GM06990 (cell line): ENCODE measurements at regions not wholly inside any gene's neighbourhood (a gene's known extent, or its start where the extent isn't known, plus 50 kb on each side); places are given as distances from the start of the nearest gene placed in this dataset.

Experiments used
- DNase-seq: peaks from one replicate; pipeline ENCODE4 v3.0.0-alpha.2; 2011; ENCODE audit not compliant: insufficient read length; ENCODE audit errors: extremely low read depth
- H3K27me3 ChIP-seq: replicated peaks from 2 replicates; pipeline ENCODE4 v1.6.0; 2011; ENCODE audit warnings: low read length; ENCODE audit not compliant: control insufficient read depth, insufficient read depth
- H3K36me3 ChIP-seq: 2 replicates; pipeline ENCODE4 v1.5.1; 2011; ENCODE audit warnings: low read length; ENCODE audit not compliant: control insufficient read depth, insufficient read depth
- H3K4me3 ChIP-seq: replicated peaks from 2 replicates; pipeline ENCODE4 v1.5.1; 2011; ENCODE audit warnings: low read depth, mild to moderate bottlenecking, control low read depth, low read length
- TF ChIP-seq, protein P1 (sequence below): IDR thresholded peaks from 2 replicates; pipeline ENCODE4 v1.5.1; 2011; ENCODE audit warnings: low read length, control low read depth, mild to moderate bottlenecking, inconsistent platforms; ENCODE audit not compliant: insufficient read depth, poor library complexity, severe bottlenecking

DNA sequence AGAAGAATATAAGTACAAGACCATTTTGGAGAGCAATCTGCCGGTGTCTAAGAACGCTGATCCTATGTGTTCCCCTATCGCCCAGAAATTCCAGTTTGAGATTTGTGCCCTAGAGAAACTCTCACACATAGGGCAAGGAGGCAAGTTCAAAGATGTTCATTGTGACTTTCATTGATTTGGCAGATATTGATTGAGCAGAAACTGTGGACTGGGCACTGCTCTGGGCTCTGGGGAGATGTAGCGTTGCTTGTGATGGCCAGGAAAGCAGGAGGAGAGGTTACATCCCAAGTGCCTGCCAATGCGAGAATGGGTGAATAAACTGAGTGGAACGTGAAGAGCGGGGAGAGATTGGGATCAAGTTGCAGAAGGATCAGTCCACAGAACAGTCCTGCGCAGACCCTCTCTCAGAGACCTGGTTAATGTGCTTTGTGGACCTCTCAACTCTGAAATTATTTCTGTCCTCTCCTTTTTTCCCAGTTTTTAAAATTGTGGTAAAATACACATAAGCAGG is 123.9 kb upstream of the PEG3 start:
- no peak for DNase-seq
- H3K36me3 ChIP-seq = no peaks in the 10 kb centered on the region
- H3K27me3 ChIP-seq = no peaks in the 10 kb centered on the region
- no peak overlapping the region for H3K4me3 ChIP-seq
- TF ChIP-seq, protein P1, sequence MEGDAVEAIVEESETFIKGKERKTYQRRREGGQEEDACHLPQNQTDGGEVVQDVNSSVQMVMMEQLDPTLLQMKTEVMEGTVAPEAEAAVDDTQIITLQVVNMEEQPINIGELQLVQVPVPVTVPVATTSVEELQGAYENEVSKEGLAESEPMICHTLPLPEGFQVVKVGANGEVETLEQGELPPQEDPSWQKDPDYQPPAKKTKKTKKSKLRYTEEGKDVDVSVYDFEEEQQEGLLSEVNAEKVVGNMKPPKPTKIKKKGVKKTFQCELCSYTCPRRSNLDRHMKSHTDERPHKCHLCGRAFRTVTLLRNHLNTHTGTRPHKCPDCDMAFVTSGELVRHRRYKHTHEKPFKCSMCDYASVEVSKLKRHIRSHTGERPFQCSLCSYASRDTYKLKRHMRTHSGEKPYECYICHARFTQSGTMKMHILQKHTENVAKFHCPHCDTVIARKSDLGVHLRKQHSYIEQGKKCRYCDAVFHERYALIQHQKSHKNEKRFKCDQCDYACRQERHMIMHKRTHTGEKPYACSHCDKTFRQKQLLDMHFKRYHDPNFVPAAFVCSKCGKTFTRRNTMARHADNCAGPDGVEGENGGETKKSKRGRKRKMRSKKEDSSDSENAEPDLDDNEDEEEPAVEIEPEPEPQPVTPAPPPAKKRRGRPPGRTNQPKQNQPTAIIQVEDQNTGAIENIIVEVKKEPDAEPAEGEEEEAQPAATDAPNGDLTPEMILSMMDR = no peak

DNA sequence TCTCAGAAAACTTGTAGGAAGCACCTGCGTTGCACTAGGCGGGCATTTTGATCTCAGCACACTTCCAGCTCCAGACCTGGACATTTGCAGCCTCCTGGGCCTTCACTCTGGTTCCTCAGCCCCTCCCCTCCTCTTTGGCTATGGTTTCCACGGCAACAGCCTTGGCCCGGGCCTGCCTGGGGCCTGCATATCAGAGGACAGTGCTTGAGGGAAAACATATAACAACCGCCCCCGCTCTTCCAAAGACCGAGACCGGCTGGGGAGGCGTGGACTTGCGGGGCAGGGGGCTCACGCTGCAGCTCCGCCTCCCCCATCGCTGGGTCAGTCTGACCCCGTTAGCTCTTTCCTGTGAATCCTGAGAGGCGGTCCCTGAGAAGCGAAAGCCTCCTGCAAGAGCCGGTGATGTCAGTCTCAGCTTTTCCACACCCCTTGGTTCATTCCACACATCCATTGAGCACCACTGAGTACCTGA is 125.7 kb upstream of the PEG3 start:
- Histone ChIP-seq H3K27me3 (no peaks in the 10 kb centered on the region), H3K4me3 (no peak overlapping the region), H3K36me3 (no peaks in the 10 kb centered on the region)
- DNase-seq = no peak
- TF ChIP-seq, protein P1 = no peak

DNA sequence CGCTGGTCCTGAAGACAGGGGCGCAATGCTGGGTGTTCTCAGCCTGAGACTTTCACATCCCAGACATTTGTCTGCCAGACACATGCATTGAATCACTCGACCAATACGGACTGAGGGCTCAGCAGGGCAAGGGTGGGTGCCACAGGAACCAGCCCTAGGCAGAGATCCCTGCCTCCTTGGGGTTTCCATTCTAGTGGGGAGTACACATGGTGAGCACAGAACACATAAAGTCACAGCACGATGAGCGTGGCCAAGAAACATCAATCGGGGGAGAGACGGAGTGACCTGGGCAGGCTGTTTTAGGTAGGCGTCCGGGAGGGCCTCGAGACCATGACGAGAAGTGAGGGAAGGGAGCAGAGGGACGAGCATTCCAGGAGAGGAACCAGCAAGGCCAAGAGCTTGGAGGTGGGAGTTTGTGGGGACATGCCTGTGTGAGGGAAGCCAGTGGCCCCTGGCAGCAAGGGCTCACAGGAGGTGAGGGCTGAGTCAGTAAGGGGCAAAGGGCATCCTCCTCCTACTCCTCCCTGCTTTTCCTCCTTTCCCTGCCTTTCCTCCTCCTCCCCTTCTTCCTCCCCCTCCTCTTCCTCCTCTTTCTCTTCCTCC is 126.3 kb upstream of the PEG3 start:
- H3K27me3 ChIP-seq = no peaks in the 10 kb centered on the region
- no peak overlapping the region for H3K4me3 ChIP-seq
- TF ChIP-seq, protein P1 = no peak
- H3K36me3 ChIP-seq = no peaks in the 10 kb centered on the region
- no peak for DNase-seq

DNA sequence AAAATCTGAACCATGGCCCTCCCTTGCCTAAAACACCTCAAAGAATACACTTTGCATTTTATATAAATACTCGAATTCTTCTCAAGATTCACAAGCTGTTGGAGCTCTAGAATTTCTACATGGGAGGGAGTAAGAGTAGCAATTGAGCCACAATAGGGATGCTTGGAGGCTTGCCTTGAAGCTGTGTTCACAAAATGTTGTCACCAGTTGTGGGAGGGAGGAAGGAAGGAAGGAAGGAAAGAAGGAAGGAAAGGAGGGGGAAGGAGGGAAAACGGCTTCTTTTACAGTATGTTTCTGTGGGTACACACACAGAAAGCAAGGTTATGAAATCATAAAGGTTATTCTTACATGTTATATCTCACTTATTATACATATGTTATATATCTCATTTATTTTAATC is 128.6 kb upstream of the PEG3 start:
- TF ChIP-seq, protein P1 = no peak

DNA sequence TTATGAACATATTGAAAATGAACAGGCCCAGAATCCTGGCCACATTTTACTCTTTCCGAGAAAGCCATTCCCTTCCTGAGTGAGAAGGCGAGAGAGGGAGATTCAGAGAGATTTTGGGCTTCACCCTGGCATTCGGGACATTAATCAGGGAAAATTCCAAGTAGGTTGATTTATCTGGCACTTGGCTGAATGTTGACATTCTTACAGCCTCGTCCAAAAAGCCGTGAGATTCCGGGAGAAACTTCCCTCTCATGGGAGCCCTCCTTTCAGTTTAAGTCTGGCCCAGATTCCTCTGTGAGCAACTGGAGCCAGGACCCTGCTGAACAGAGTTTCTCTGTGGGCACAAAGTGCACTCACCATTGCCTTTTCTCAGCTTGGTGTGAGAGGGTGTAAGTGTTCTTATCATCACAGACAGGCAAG is 129.2 kb upstream of the PEG3 start:
- TF ChIP-seq, protein P1 = no peak
- no peak for DNase-seq

More for the DNA sequence above, 128.6 kb upstream of the PEG3 start:
- H3K4me3 ChIP-seq = no peak overlapping the region
- H3K27me3 ChIP-seq = no peaks in the 10 kb centered on the region
- no peaks in the 10 kb centered on the region for H3K36me3 ChIP-seq
- DNase-seq = no peak

More for the DNA sequence above, 129.2 kb upstream of the PEG3 start:
- no peak overlapping the region for H3K4me3 ChIP-seq
- no peaks in the 10 kb centered on the region for H3K27me3 ChIP-seq
- no peaks in the 10 kb centered on the region for H3K36me3 ChIP-seq
